HepG2 (cell line): ENCODE measurements at regions not wholly inside any gene's neighbourhood (a gene's known extent, or its start where the extent isn't known, plus 50 kb on each side); places are given as distances from the start of the nearest gene placed in this dataset.

Source experiments
- NFYB ChIP-seq: sonication (generic); formaldehyde crosslinking; IDR thresholded peaks from 2 replicates; pipeline ENCODE4 v1.4.0; 2020; ENCODE audit warnings: missing genetic modification reagents
- ZC3H13 ChIP-seq: sonication (generic); formaldehyde crosslinking; IDR thresholded peaks from 2 replicates; pipeline ENCODE4 v1.8.1; 2023; ENCODE audit warnings: mild to moderate bottlenecking, missing genetic modification reagents, moderate library complexity
- TF ChIP-seq, protein P1 (sequence below): sonication (generic); formaldehyde crosslinking; IDR thresholded peaks from 2 replicates; pipeline ENCODE4 v1.5.0; 2020; ENCODE audit warnings: missing genetic modification reagents

DNA sequence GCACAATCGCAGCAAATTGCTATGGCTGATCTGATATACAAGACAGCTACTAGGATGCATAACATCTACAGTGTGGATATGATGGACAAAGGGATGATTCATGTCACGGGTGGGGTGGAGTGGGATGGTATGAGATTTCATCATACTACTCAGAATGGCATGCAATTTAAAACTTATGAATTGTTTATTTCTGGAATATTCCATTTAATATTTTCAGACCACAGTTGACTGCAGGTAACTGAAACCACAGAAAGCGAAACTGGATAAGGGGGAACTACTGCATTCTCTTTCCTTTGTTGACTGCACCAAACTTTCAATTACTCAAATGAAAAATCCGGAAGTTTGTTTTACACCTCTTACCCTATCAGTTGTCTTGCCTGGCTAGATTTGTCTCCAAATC lies 94.4 kb upstream of the NEUROD1 start:
- TF ChIP-seq, protein P1, sequence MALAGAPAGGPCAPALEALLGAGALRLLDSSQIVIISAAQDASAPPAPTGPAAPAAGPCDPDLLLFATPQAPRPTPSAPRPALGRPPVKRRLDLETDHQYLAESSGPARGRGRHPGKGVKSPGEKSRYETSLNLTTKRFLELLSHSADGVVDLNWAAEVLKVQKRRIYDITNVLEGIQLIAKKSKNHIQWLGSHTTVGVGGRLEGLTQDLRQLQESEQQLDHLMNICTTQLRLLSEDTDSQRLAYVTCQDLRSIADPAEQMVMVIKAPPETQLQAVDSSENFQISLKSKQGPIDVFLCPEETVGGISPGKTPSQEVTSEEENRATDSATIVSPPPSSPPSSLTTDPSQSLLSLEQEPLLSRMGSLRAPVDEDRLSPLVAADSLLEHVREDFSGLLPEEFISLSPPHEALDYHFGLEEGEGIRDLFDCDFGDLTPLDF (CRISPR knock-in tag), result no peak
- TF ChIP-seq NFYB (CRISPR knock-in tag), result no peak
- no peak for TF ChIP-seq ZC3H13 (CRISPR knock-in tag)
